Activated CD4-positive, alpha-beta T cell treated with anti-CD3 and anti-CD28 coated beads, Interleukin-2, amount 50 U/mL, for 24 hours (primary cell): ENCODE measurements at regions not wholly inside any gene's neighbourhood (a gene's known extent, or its start where the extent isn't known, plus 50 kb on each side); places are given as distances from the start of the nearest gene placed in this dataset.
A peak's percentile ranks its signal among the peaks of the same experiment; 100 is the strongest.

Experiments
- DNase-seq, 2 donors: peaks; one replicate each; pipeline ENCODE4 v3.0.0-alpha.2; 2020; ENCODE audit warnings: low read depth in 1 of 2, low spot score in 1 of 2

- DNase-seq: no peak
These were observed 209.2 kb downstream of the ANKRD60 start for GRCh38 chr20:58019027-58019849.

GRCh38 chr20:58018590-58018989, 209.9 kb downstream of the ANKRD60 start:
- DNase-seq: no peak

- no peak for DNase-seq
These were observed 210.4 kb downstream of the ANKRD60 start for GRCh38 chr20:58017970-58018530.

- DNase-seq: no peak
These were observed 211.1 kb downstream of the ANKRD60 start for GRCh38 chr20:58017231-58017969.

- no peak for DNase-seq
These were observed 211.7 kb downstream of the ANKRD60 start for GRCh38 chr20:58016779-58017178.

GRCh38 chr20:58014628-58015315, 213.7 kb downstream of the ANKRD60 start:
- DNase-seq: peak in 1 of 2 donors; percentile 39

GRCh38 chr20:58012731-58013510, 215.5 kb downstream of the ANKRD60 start:
- DNase-seq: no peak

- no peak for DNase-seq
These were observed 216.4 kb downstream of the ANKRD60 start for GRCh38 chr20:58011947-58012610.

GRCh38 chr20:58011106-58011946, 217.1 kb downstream of the ANKRD60 start:
- no peak for DNase-seq

- no peak for DNase-seq
These were observed 217.8 kb downstream of the ANKRD60 start for GRCh38 chr20:58010666-58011065.

GRCh38 chr20:58010186-58010585, 218.3 kb downstream of the ANKRD60 start:
- no peak for DNase-seq

- DNase-seq: no peak
These were observed 219.6 kb downstream of the ANKRD60 start for GRCh38 chr20:58008866-58009265.

- DNase-seq: no peak
These were observed 220.0 kb downstream of the ANKRD60 start for GRCh38 chr20:58008413-58008812.

- no peak for DNase-seq
These were observed 220.5 kb downstream of the ANKRD60 start for GRCh38 chr20:58007947-58008346.

- no peak for DNase-seq
These were observed 221.8 kb downstream of the ANKRD60 start for GRCh38 chr20:58006346-58007316.

- DNase-seq: no peak
These were observed 222.7 kb downstream of the ANKRD60 start for GRCh38 chr20:58005581-58006345.

- no peak for DNase-seq
These were observed 223.6 kb downstream of the ANKRD60 start for GRCh38 chr20:58004900-58005299.
